H9 (cell line): ENCODE measurements at regions not wholly inside any gene's neighbourhood (a gene's known extent, or its start where the extent isn't known, plus 50 kb on each side); places are given as distances from the start of the nearest gene placed in this dataset.

Experiments used
- DNase-seq: peaks from one replicate; pipeline ENCODE4 v3.0.0-alpha.2; 2017
- H2AFZ ChIP-seq: one replicate; pipeline ENCODE4 v1.6.1; 2013; ENCODE audit warnings: mild to moderate bottlenecking, low read length, control low read depth, moderate library complexity
- H2AK5ac ChIP-seq: 2 replicates; pipeline ENCODE4 v1.6.1; 2013; ENCODE audit warnings: low read length, control low read depth, mixed read lengths; ENCODE audit not compliant: insufficient read length
- H2BK120ac ChIP-seq: one replicate; pipeline ENCODE4 v1.6.1; 2013; ENCODE audit warnings: low read depth, mild to moderate bottlenecking, low read length, control low read depth, inconsistent platforms; ENCODE audit not compliant: poor library complexity, severe bottlenecking
- H2BK12ac ChIP-seq: 2 replicates; pipeline ENCODE4 v1.6.1; 2013; ENCODE audit warnings: low read length, control low read depth, mixed read lengths, low read depth; ENCODE audit not compliant: insufficient read length
- H2BK15ac ChIP-seq: 2 replicates; pipeline ENCODE4 v1.6.1; 2013; ENCODE audit warnings: low read depth, low read length, control low read depth
- H2BK20ac ChIP-seq: one replicate; pipeline ENCODE4 v1.6.1; 2013; ENCODE audit warnings: low read depth, mild to moderate bottlenecking, low read length, control low read depth, inconsistent platforms; ENCODE audit not compliant: poor library complexity, severe bottlenecking
- H2BK5ac ChIP-seq: 2 replicates; pipeline ENCODE4 v1.6.1; 2013; ENCODE audit warnings: low read length, control low read depth, mixed read lengths; ENCODE audit not compliant: insufficient read length
- H3K14ac ChIP-seq: 2 replicates; pipeline ENCODE4 v1.6.1; 2013; ENCODE audit warnings: low read length, control low read depth; ENCODE audit not compliant: insufficient read depth
- H3K18ac ChIP-seq: 2 replicates; pipeline ENCODE4 v1.6.1; 2013; ENCODE audit warnings: low read depth, mild to moderate bottlenecking, mixed read lengths, low read length, control low read depth; ENCODE audit not compliant: insufficient read length
- H3K23ac ChIP-seq: 2 replicates; pipeline ENCODE4 v1.6.1; 2013; ENCODE audit warnings: low read length, control low read depth, mixed read lengths, low read depth; ENCODE audit not compliant: insufficient read length
- H3K23me2 ChIP-seq: 2 replicates; pipeline ENCODE4 v1.6.1; 2013; ENCODE audit warnings: low read depth, mild to moderate bottlenecking, mixed read lengths, low read length, control low read depth; ENCODE audit not compliant: insufficient read length, poor library complexity, severe bottlenecking
- H3K27ac ChIP-seq: 2 replicates; pipeline ENCODE4 v1.5.1; 2013; ENCODE audit warnings: low read length, control low read depth, mixed read lengths, low read depth; ENCODE audit not compliant: insufficient read length
- H3K27me3 ChIP-seq: 2 replicates; pipeline ENCODE4 v1.6.1; 2013; ENCODE audit warnings: low read length, control low read depth, inconsistent platforms; ENCODE audit not compliant: insufficient read depth
- H3K4ac ChIP-seq: 2 replicates; pipeline ENCODE4 v1.6.1; 2013; ENCODE audit warnings: low read depth, mild to moderate bottlenecking, control low read depth, inconsistent platforms, low read length, moderate library complexity
- H3K4me1 ChIP-seq: 2 replicates; pipeline ENCODE4 v1.6.1; 2013; ENCODE audit warnings: low read length, control low read depth, inconsistent platforms; ENCODE audit not compliant: insufficient read depth
- H3K4me2 ChIP-seq: 2 replicates; pipeline ENCODE4 v1.6.1; 2013; ENCODE audit warnings: low read length, control low read depth, mixed read lengths; ENCODE audit not compliant: insufficient read length, insufficient read depth
- H3K56ac ChIP-seq: 2 replicates; pipeline ENCODE4 v1.6.1; 2013; ENCODE audit warnings: low read depth, mild to moderate bottlenecking, mixed read lengths, low read length, control low read depth; ENCODE audit not compliant: insufficient read length
- H3K79me1 ChIP-seq: 2 replicates; pipeline ENCODE4 v1.6.1; 2013; ENCODE audit warnings: low read depth, mild to moderate bottlenecking, moderate library complexity, low read length, control low read depth, inconsistent platforms; ENCODE audit not compliant: insufficient read depth, poor library complexity, severe bottlenecking
- H3K79me2 ChIP-seq: 2 replicates; pipeline ENCODE4 v1.6.1; 2013; ENCODE audit warnings: low read length, control low read depth, inconsistent platforms; ENCODE audit not compliant: insufficient read depth
- H3K9ac ChIP-seq: 2 replicates; pipeline ENCODE4 v1.6.1; 2013; ENCODE audit warnings: low read length, control low read depth, mixed read lengths; ENCODE audit not compliant: insufficient read length; ENCODE audit errors: extremely low read depth
- H3K9me3 ChIP-seq: one replicate; pipeline ENCODE4 v1.6.1; 2013; ENCODE audit warnings: low read depth, low read length, inconsistent platforms; ENCODE audit not compliant: control insufficient read depth
- H3T11ph ChIP-seq: one replicate; pipeline ENCODE4 v1.6.1; 2013; ENCODE audit warnings: mild to moderate bottlenecking, low read length, control low read depth, inconsistent platforms
- H4K20me1 ChIP-seq: one replicate; pipeline ENCODE4 v1.6.1; 2013; ENCODE audit not compliant: control insufficient read depth, insufficient read length, insufficient read depth
- H4K5ac ChIP-seq: 2 replicates; pipeline ENCODE4 v1.6.1; 2013; ENCODE audit warnings: low read depth, mild to moderate bottlenecking, mixed read lengths, low read length, control low read depth; ENCODE audit not compliant: insufficient read length
- H4K8ac ChIP-seq: replicated peaks from 2 replicates; pipeline ENCODE4 v1.6.1; 2013; ENCODE audit warnings: low read length, control low read depth, mixed read lengths, low read depth; ENCODE audit not compliant: insufficient read length
- H4K91ac ChIP-seq: 2 replicates; pipeline ENCODE4 v1.6.1; 2013; ENCODE audit warnings: low read depth, mild to moderate bottlenecking, moderate library complexity, mixed read lengths, low read length, control low read depth; ENCODE audit not compliant: insufficient read length
- H3K27ac Mint-ChIP-seq, 3 experiments: 2 replicates in 2 of 3; 3 replicates in 1 of 3; pipeline ENCODE4 v1.8.0; 2020 to 2021; ENCODE audit warnings: mixed read lengths in 3 of 3, mild to moderate bottlenecking in 1 of 3, moderate library complexity in 1 of 3
- H3K27me3 Mint-ChIP-seq: 2 replicates; pipeline ENCODE4 v1.8.0; 2021; ENCODE audit warnings: low read depth, mild to moderate bottlenecking, moderate library complexity, mixed read lengths
- H3K36me3 Mint-ChIP-seq, 3 experiments: 2 replicates in 2 of 3; 3 replicates in 1 of 3; pipeline ENCODE4 v1.8.0; 2020 to 2021; ENCODE audit warnings: low read depth in 3 of 3, mixed read lengths in 3 of 3; ENCODE audit not compliant: insufficient read depth in 1 of 3
- H3K4me1 Mint-ChIP-seq, 2 experiments: 2 replicates each; pipeline ENCODE4 v1.8.0; 2020; ENCODE audit warnings: mixed read lengths in 2 of 2
- H3K4me3 Mint-ChIP-seq, 2 experiments: 2 replicates in 1 of 2; 3 replicates in 1 of 2; pipeline ENCODE4 v1.8.0; 2020 to 2021; ENCODE audit warnings: mild to moderate bottlenecking in 2 of 2, mixed read lengths in 2 of 2, moderate library complexity in 1 of 2
- H3K9me3 Mint-ChIP-seq, 2 experiments: 2 replicates in 1 of 2; 3 replicates in 1 of 2; pipeline ENCODE4 v1.8.0; 2020; ENCODE audit warnings: mild to moderate bottlenecking in 2 of 2, mixed read lengths in 2 of 2, moderate library complexity in 1 of 2
- WGBS: extraction: QIAGEN DNeasy Blood & Tissue Kit; methylation state at CpG from one replicate; pipeline ENCODE4 v1.1.7; 2013; ENCODE audit warnings: missing lambda C conversion rate, low lambda C conversion rate, mixed read lengths; ENCODE audit not compliant: insufficient read length; ENCODE audit errors: extremely low coverage; 5-methylcytosine and 5-hydroxymethylcytosine counted together
- TF ChIP-seq, protein P1 (sequence below): fragments of 200-600 bp; sonication (generic); conservative IDR thresholded peaks from 3 replicates; pipeline ENCODE4 v1.8.0; 2021; ENCODE audit warnings: antibody characterized with exemption, mild to moderate bottlenecking

DNA sequence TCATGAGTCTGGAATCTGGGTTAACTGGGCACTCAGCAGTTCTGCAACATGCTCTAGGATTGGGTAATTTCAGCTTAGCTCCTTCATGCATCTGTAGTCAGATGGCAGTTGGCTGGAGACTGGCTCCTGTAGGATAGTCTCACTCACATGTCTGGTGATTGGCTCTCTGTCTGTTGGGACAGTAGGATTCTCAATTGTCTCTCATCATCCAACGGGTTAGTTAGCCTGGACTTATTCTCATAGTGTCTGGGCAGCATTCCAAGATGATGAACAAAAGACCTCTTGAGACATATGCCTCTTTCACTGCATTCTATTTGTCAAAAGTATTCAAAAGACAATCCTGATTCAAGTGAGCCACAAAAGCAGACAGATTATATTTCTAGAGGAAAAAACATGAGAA, 795.6 kb upstream of the GALNTL6 start:
- H3T11ph ChIP-seq = no peak overlapping the region
- no peak overlapping the region for H3K4me3 Mint-ChIP-seq
- H4K91ac ChIP-seq = no peak overlapping the region
- no peak for DNase-seq
- no peak overlapping the region for H2BK5ac ChIP-seq
- H3K14ac ChIP-seq = no peak overlapping the region
- H3K18ac ChIP-seq = no peak overlapping the region
- no peaks in the 10 kb centered on the region for H3K27me3 ChIP-seq
- H4K8ac ChIP-seq = no peak overlapping the region
- no peaks in the 10 kb centered on the region for H3K79me2 ChIP-seq
- peaks cover 5 to 18% (median 8%) of the 10 kb centered on the region in 3 experiments; a peak in 6 of 7 replicates for H3K36me3 Mint-ChIP-seq
- H3K23me2 ChIP-seq = no peaks in the 10 kb centered on the region
- peak overlapping the region in 1 of 3 experiments; percentile 26; a peak in 2 of 7 replicates for H3K27ac Mint-ChIP-seq
- no peak overlapping the region for H2BK12ac ChIP-seq
- H3K9me3 ChIP-seq = no peaks in the 10 kb centered on the region
- H3K4me1 ChIP-seq = peaks cover 6% of the 10 kb centered on the region; the same call in 1 of the 2 replicates
- TF ChIP-seq, protein P1, sequence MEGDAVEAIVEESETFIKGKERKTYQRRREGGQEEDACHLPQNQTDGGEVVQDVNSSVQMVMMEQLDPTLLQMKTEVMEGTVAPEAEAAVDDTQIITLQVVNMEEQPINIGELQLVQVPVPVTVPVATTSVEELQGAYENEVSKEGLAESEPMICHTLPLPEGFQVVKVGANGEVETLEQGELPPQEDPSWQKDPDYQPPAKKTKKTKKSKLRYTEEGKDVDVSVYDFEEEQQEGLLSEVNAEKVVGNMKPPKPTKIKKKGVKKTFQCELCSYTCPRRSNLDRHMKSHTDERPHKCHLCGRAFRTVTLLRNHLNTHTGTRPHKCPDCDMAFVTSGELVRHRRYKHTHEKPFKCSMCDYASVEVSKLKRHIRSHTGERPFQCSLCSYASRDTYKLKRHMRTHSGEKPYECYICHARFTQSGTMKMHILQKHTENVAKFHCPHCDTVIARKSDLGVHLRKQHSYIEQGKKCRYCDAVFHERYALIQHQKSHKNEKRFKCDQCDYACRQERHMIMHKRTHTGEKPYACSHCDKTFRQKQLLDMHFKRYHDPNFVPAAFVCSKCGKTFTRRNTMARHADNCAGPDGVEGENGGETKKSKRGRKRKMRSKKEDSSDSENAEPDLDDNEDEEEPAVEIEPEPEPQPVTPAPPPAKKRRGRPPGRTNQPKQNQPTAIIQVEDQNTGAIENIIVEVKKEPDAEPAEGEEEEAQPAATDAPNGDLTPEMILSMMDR = no peak
- H4K20me1 ChIP-seq = no peaks in the 10 kb centered on the region
- H3K79me1 ChIP-seq = no peaks in the 10 kb centered on the region
- H2AK5ac ChIP-seq = no peak overlapping the region
- H3K4me1 Mint-ChIP-seq = peaks cover 16 to 19% of the 10 kb centered on the region in 2 experiments
- H3K4ac ChIP-seq = no peak overlapping the region
- H2BK20ac ChIP-seq = no peak overlapping the region
- no peak overlapping the region for H3K9ac ChIP-seq
- no peak overlapping the region for H4K5ac ChIP-seq
- no peak overlapping the region for H3K23ac ChIP-seq
- no peak overlapping the region for H3K4me2 ChIP-seq
- no peak overlapping the region for H2BK120ac ChIP-seq
- H3K27me3 Mint-ChIP-seq = no peaks in the 10 kb centered on the region
- no peak overlapping the region for H3K56ac ChIP-seq
- peaks cover 1 to 2% of the 10 kb centered on the region in 2 experiments; a peak in 3 of 5 replicates for H3K9me3 Mint-ChIP-seq
- no peak overlapping the region for H2AFZ ChIP-seq
- no CpG with 5 or more reads among the region's 1 CpG for WGBS
- no peak overlapping the region for H3K27ac ChIP-seq
- no peak overlapping the region for H2BK15ac ChIP-seq
